Esophagus muscularis mucosa (tissue), 4 donors: ENCODE measurements at regions not wholly inside any gene's neighbourhood (a gene's known extent, or its start where the extent isn't known, plus 50 kb on each side); places are given as distances from the start of the nearest gene placed in this dataset.
"Not testable (repeated sequence)": the region's sequence is repeated elsewhere in the genome, so short reads cannot be mapped to it uniquely, and the experiment has no call there.

Experiments
- DNase-seq: peaks from one replicate; pipeline ENCODE4 v3.0.0-alpha.2; 2017; ENCODE audit errors: extremely low spot score
- H3K27ac ChIP-seq, 4 donors: fragments of 200-600 bp; sonication (generic); replicated peaks in 1 of 4; 1 replicate in 3 of 4; 2 replicates in 1 of 4; pipeline ENCODE4 v1.5.1; 2016 to 2019; ENCODE audit warnings: mild to moderate bottlenecking in 1 of 4
- H3K27me3 ChIP-seq, 4 donors: fragments of 200-600 bp; sonication (generic); one replicate each; pipeline versions ENCODE4 v1.5.1 to v1.6.0; 2016 to 2019
- H3K36me3 ChIP-seq, 4 donors: fragments of 200-600 bp; sonication (generic); one replicate each; pipeline ENCODE4 v1.5.1; 2016 to 2019
- H3K4me1 ChIP-seq, 4 donors: fragments of 200-600 bp; sonication (generic); one replicate each; pipeline ENCODE4 v1.5.1; 2016 to 2019
- H3K4me3 ChIP-seq, 4 donors: fragments of 200-600 bp; sonication (generic); 1 replicate in 2 of 4; 2 replicates in 2 of 4; pipeline ENCODE4 v1.5.1; 2016 to 2019; ENCODE audit warnings: mild to moderate bottlenecking in 4 of 4, moderate library complexity in 1 of 4
- H3K9me3 ChIP-seq, 4 donors: fragments of 200-600 bp; sonication (generic); 1 replicate in 3 of 4; 2 replicates in 1 of 4; pipeline ENCODE4 v1.5.1; 2016 to 2019
- CTCF ChIP-seq, 3 experiments: fragments of 200-600 bp in 2 of 3; fragments of 450-650 bp in 1 of 3; sonication (generic) in 2 of 3; IDR thresholded peaks; one replicate each; pipeline ENCODE4 v1.5.1; 2017 to 2019; ENCODE audit warnings: antibody characterized with exemption in 3 of 3, mild to moderate bottlenecking in 2 of 3, moderate library complexity in 1 of 3
- EP300 ChIP-seq: sonication (generic); formaldehyde crosslinking; IDR thresholded peaks from one replicate; pipeline ENCODE4 v1.6.1; 2017; ENCODE audit warnings: antibody characterized with exemption
- POLR2A ChIP-seq: fragments of 450-650 bp; IDR thresholded peaks from one replicate; pipeline ENCODE4 v1.6.1; 2017; ENCODE audit warnings: antibody characterized with exemption, moderate library complexity, mild to moderate bottlenecking, low read depth
- POLR2AphosphoS5 ChIP-seq, 2 donors: sonication (generic); formaldehyde crosslinking; IDR thresholded peaks; one replicate each; pipeline ENCODE4 v1.6.1; 2017; ENCODE audit warnings: antibody characterized with exemption in 2 of 2
- WGBS: methylation state at CpG from one replicate; pipeline ENCODE4 v1.1.5; 2018; 5-methylcytosine and 5-hydroxymethylcytosine counted together
- intact Hi-C: fragments of 100-400 bp; cut with DNase I; formaldehyde crosslinking; loops from one replicate; pipeline ENCODE4 v1.15.1; 2023

- no peaks in the 10 kb centered on the region for H3K27me3 ChIP-seq
- no peak overlapping the region for H3K4me3 ChIP-seq
- 67% methylated on average over 2 of the region's 2 CpGs for WGBS
- TF ChIP-seq EP300 (no peak), POLR2AphosphoS5 (IDR thresholded peaks at IDR 0.05) (no peak), CTCF (IDR thresholded peaks at IDR 0.05) (no peak), POLR2A (no peak)
- no peaks in the 10 kb centered on the region for H3K4me1 ChIP-seq
- H3K9me3 ChIP-seq: no peaks in the 10 kb centered on the region
- no peaks in the 10 kb centered on the region for H3K36me3 ChIP-seq
- intact Hi-C loops: no loop called here
- DNase-seq: no peak
- H3K27ac ChIP-seq: no peak overlapping the region
These were observed 224.8 kb upstream of the EDA2R start for GRCh38 chrX:66863721-66864120.

- intact Hi-C loops: no loop called here
- Histone ChIP-seq H3K27me3 (no peaks in the 10 kb centered on the region), H3K9me3 (peaks cover 0 to 14% (median 0%) of the 10 kb centered on the region in 4 donors), H3K4me1 (no peaks in the 10 kb centered on the region), H3K36me3 (no peaks in the 10 kb centered on the region), H3K27ac (no peak overlapping the region), H3K4me3 (no peak overlapping the region)
- DNase-seq: no peak
- TF ChIP-seq POLR2AphosphoS5 (IDR thresholded peaks at IDR 0.05) (no peak), EP300 (no peak), POLR2A (no peak), CTCF (IDR thresholded peaks at IDR 0.05) (no peak)
- 83% methylated on average over 1 of the region's 1 CpG for WGBS
These were observed 194.5 kb upstream of the EDA2R start for GRCh38 chrX:66833426-66833825.

- 71% methylated on average over 1 of the region's 1 CpG for WGBS
- H3K4me1 ChIP-seq: no peaks in the 10 kb centered on the region
- no peak overlapping the region for H3K4me3 ChIP-seq
- TF ChIP-seq POLR2AphosphoS5 (IDR thresholded peaks at IDR 0.05): no peak
- no peak for TF ChIP-seq CTCF (IDR thresholded peaks at IDR 0.05)
- no peak for TF ChIP-seq POLR2A
- TF ChIP-seq EP300: no peak
- H3K36me3 ChIP-seq: no peaks in the 10 kb centered on the region
- H3K27me3 ChIP-seq: no peaks in the 10 kb centered on the region
- intact Hi-C loops: no loop called here
- H3K9me3 ChIP-seq: peaks cover 0 to 10% (median 0%) of the 10 kb centered on the region in 4 donors
- no peak for DNase-seq
- no peak overlapping the region for H3K27ac ChIP-seq
These were observed 176.3 kb upstream of the EDA2R start for GRCh38 chrX:66815227-66815626.

GRCh38 chrX:66794514-66794913 lies 155.6 kb upstream of the EDA2R start:
- peaks cover 0 to 11% (median 0%) of the 10 kb centered on the region in 4 donors for H3K9me3 ChIP-seq
- H3K27me3 ChIP-seq, H3K4me1 ChIP-seq, intact Hi-C loops, H3K4me3 ChIP-seq, H3K27ac ChIP-seq, DNase-seq, H3K36me3 ChIP-seq: not testable (repeated sequence)
- 44% methylated on average over 3 of the region's 5 CpGs for WGBS

GRCh38 chrX:66766318-66766717 lies 127.4 kb upstream of the EDA2R start:
- Histone ChIP-seq H3K27ac (no peak overlapping the region), H3K4me3 (no peak overlapping the region), H3K27me3 (no peaks in the 10 kb centered on the region), H3K36me3 (no peaks in the 10 kb centered on the region), H3K4me1 (no peaks in the 10 kb centered on the region), H3K9me3 (no peaks in the 10 kb centered on the region)
- TF ChIP-seq POLR2A (no peak), POLR2AphosphoS5 (IDR thresholded peaks at IDR 0.05) (no peak), CTCF (IDR thresholded peaks at IDR 0.05) (no peak), EP300 (no peak)
- intact Hi-C loops: no loop called here
- WGBS: 75% methylated on average over 2 of the region's 3 CpGs
- DNase-seq: no peak
